Keratinocyte (primary cell): ENCODE measurements at regions not wholly inside any gene's neighbourhood (a gene's known extent, or its start where the extent isn't known, plus 50 kb on each side); places are given as distances from the start of the nearest gene placed in this dataset.

ENCODE experiments used
- CTCF ChIP-seq, 3 experiments: IDR thresholded peaks in 1 of 3; conservative IDR thresholded peaks in 1 of 3; optimal IDR thresholded peaks in 1 of 3; 2 replicates in 2 of 3; 3 replicates in 1 of 3; pipeline versions ENCODE3 to v1.5.1; 2011; ENCODE audit warnings: low read length in 3 of 3, mild to moderate bottlenecking in 3 of 3, moderate library complexity in 2 of 3, control low read depth in 1 of 3, inconsistent platforms in 1 of 3; ENCODE audit not compliant: insufficient read depth in 2 of 3; ENCODE audit errors: extremely low read depth in 1 of 3
- EZH2 ChIP-seq: IDR thresholded peaks from one replicate; pipeline ENCODE4 v1.6.1; 2012; ENCODE audit warnings: inconsistent platforms, mild to moderate bottlenecking, low read length, moderate library complexity

GRCh38 chr5:30845194-30845593 is 348.3 kb upstream of the CDH6 start:
- TF ChIP-seq EZH2: no peak
- no peak for TF ChIP-seq CTCF (optimal IDR thresholded peaks at IDR 0.05 in 1 of 3, IDR thresholded peaks at IDR 0.05 in 1 of 3, conservative IDR thresholded peaks at IDR 0.05 in 1 of 3; ENCODE audit: extremely low read depth in 1 of 3, insufficient read depth in 2 of 3, low read length in 3 of 3)
